Activated naive CD8-positive, alpha-beta T cell treated with anti-CD3 and anti-CD28 coated beads, Interleukin-2, amount 10 ng/mL, durations not matched to agents 7 days and 5 days (primary cell): ENCODE measurements at regions not wholly inside any gene's neighbourhood (a gene's known extent, or its start where the extent isn't known, plus 50 kb on each side); places are given as distances from the start of the nearest gene placed in this dataset.

Experiments
- ATAC-seq: fragments of 150-1000 bp; cut with Tn5 transposase; one replicate; pipeline ENCODE4 v1.10.0; 2021; ENCODE audit warnings: low read depth, moderate library complexity
- POLR2A ChIA-PET: fragments of 350-600 bp; sonication (Branson Sonifier 250); formaldehyde crosslinking; loops from one replicate; lab custom pipeline; 2021; ENCODE audit warnings: antibody characterized with exemption; lab: Charles Lee
- DNase-seq: peaks from one replicate; pipeline ENCODE4 v3.0.0; 2021
- H3K27ac Mint-ChIP-seq: one replicate; pipeline ENCODE4 v1.8.0; 2022; ENCODE audit warnings: mild to moderate bottlenecking, mixed read lengths
- H3K27me3 Mint-ChIP-seq: one replicate; pipeline ENCODE4 v1.8.0; 2022; ENCODE audit warnings: mild to moderate bottlenecking, moderate library complexity, mixed read lengths
- H3K36me3 Mint-ChIP-seq: one replicate; pipeline ENCODE4 v1.8.0; 2021; ENCODE audit warnings: mild to moderate bottlenecking, mixed read lengths
- H3K4me1 Mint-ChIP-seq: one replicate; pipeline ENCODE4 v1.8.0; 2021; ENCODE audit warnings: mixed read lengths
- H3K4me3 Mint-ChIP-seq: one replicate; pipeline ENCODE4 v1.8.0; 2022; ENCODE audit warnings: mild to moderate bottlenecking, moderate library complexity, mixed read lengths
- H3K9me3 Mint-ChIP-seq: one replicate; pipeline ENCODE4 v1.8.0; 2021; ENCODE audit warnings: mixed read lengths

DNA sequence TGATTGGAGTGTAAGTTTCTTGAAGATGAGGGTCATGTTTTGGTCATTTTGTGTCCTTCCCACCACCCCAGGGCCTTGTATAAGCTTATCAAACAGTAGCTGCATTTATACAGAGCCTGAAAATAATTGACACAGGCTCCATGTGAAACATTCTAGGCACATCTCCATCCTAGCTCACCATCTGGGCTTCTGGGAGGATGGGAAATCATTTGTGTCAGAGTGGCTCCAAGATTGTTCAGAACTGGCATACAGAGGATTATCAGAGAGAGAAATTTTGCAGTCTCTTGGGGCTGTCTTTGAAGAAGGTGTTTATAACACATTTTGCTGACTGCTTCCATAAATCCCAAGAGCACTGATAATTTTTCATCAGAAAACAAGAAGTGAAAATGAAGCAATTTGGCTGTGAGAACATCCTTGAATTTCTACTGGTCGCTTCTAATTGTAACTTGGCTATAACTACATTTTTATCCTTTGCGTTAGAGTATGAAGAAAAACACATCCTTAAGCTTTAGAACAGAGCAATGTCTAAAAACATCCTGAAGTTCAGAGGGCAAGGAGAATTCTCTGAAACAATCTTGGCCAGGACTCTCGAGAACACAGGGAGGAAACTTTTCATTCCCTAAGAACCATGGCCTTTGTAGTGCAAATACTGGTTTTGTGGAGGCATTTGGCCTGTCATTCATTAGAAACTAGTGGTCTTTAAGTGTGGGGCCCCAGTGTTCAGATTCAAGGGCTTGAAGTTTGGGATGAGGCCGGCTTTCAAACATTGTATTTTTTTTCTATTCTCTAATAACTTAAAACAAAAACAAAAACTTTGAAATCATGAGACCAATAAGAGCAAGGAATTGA is 151.1 kb downstream of the DACT1 start:
- Mint-ChIP-seq H3K4me1 (no peaks in the 10 kb centered on the region), H3K4me3 (no peak overlapping the region), H3K27ac (no peak overlapping the region), H3K27me3 (peaks cover 6% of the 10 kb centered on the region), H3K9me3 (no peaks in the 10 kb centered on the region), H3K36me3 (no peaks in the 10 kb centered on the region)
- POLR2A ChIA-PET, result no interaction called here
- ATAC-seq (no peak), DNase-seq (no peak)

DNA sequence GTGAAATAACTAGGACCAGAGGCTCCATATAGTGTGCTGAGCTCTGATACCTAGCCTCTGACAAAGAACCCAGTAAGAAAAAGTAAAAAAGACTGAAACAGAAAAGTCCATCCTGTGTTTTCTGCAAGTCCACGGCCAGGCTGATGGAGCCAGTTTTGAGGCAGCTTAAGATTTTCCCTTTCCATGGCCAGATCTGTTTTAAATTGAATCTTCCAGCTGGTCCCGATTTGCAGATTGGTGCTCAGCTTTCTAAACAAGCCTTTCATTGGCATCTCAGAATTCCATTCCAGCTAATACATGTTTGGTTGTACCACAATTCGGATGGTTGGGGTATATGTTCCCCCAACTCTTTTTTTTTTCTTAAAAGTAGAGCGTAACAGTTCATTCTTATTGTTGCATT is 152.0 kb downstream of the DACT1 start:
- POLR2A ChIA-PET, result no interaction called here
- no peak overlapping the region for H3K27ac Mint-ChIP-seq
- peaks cover 6% of the 10 kb centered on the region for H3K27me3 Mint-ChIP-seq
- ATAC-seq (no peak), DNase-seq (no peak)
- no peaks in the 10 kb centered on the region for H3K36me3 Mint-ChIP-seq
- H3K9me3 Mint-ChIP-seq, result no peaks in the 10 kb centered on the region
- H3K4me1 Mint-ChIP-seq, result no peaks in the 10 kb centered on the region
- H3K4me3 Mint-ChIP-seq, result no peak overlapping the region

DNA sequence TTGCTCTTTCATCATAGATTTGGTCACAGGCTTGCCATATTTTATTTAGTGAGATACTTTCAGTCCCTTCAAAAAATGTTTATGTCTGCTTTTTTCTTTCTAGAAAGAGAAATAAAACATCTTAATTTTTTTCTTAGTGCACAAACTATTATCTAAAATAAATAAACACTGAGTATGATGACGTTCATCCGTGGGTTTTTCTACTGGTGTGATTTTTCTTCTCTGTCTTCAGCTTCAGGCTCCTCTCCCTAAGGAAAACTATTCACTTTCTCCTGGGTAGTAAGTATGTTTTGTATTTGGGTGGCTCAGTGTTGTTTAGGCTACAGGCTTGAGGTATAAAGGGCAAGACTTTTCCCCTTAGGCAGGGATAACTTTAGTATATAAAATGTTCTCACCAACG is 154.7 kb downstream of the DACT1 start:
- no peak for DNase-seq
- ATAC-seq, result no peak
- POLR2A ChIA-PET, result no interaction called here
- Mint-ChIP-seq H3K36me3 (no peaks in the 10 kb centered on the region), H3K9me3 (no peaks in the 10 kb centered on the region), H3K4me1 (no peaks in the 10 kb centered on the region), H3K27ac (no peak overlapping the region), H3K4me3 (no peak overlapping the region), H3K27me3 (peaks cover 6% of the 10 kb centered on the region)

DNA sequence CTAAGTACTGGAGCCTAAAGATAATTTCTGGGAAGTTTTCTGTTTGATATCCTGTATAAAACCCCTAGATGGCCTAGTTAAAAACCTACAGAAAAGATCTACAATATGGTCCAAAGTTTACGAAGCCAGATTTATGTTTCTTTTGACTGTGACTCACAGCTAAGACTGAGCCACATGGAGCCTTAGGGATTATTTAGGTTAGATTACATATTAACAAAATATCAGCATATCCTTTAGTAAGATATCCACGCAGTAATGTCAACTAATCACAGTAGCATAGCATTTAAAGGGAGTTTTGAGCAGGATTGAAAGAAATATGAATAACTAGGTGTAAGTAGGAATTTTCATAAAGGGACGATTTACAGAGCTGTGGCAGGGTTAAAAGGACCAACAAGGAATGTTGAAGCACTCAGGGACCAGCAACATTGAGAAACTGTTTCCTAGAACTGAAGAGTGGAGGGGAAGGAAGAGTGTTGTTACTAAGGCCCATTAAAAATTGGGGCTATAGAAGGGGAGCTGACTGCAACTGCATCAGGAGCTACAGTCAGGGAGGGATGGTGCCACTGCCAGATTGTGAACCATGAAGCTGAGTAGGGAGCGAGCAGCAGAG is 155.5 kb downstream of the DACT1 start:
- Mint-ChIP-seq H3K9me3 (no peaks in the 10 kb centered on the region), H3K27ac (no peak overlapping the region), H3K4me3 (no peak overlapping the region), H3K36me3 (no peaks in the 10 kb centered on the region), H3K27me3 (peaks cover 8% of the 10 kb centered on the region), H3K4me1 (no peaks in the 10 kb centered on the region)
- POLR2A ChIA-PET, result no interaction called here
- ATAC-seq (no peak), DNase-seq (no peak)

DNA sequence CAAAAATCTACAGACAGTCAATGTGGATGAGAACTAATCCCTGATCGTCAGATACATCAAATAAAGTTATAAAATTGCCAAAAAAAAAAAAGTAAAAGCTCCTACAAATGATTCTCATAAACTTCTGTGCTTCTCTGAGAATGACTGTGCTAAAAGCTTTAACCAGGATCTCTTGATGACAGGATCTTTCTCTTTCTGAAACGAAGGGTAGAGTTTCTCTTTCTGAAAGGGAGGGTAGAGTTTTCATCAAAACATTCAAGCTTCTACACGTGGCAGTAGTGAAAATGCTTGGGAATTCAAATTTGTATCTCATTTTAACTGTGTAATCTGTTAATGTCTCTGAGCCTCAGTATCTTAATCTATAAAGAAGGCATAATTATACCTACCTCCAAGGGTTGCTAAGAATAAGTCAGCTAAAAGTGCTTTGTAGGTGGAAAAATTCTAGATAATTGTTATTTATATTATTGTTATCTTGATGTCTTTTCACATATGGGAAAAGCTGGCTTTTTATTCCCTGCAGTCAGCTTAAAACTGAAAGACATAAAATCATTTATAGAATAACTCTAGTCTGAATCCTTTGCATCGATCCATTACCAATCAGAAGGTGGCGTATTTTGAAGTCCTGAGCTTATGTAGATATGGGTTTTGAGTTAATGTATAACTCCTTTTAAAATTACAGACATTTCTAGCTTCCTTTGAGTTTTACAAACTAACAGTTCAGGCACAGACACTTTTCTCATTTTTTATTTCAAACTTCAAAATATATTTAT is 157.4 kb downstream of the DACT1 start:
- Mint-ChIP-seq H3K27ac (no peak overlapping the region), H3K36me3 (no peaks in the 10 kb centered on the region), H3K27me3 (peaks cover 3% of the 10 kb centered on the region), H3K4me1 (no peaks in the 10 kb centered on the region), H3K9me3 (no peaks in the 10 kb centered on the region), H3K4me3 (no peak overlapping the region)
- ATAC-seq (no peak), DNase-seq (no peak)
- POLR2A ChIA-PET, result no interaction called here

DNA sequence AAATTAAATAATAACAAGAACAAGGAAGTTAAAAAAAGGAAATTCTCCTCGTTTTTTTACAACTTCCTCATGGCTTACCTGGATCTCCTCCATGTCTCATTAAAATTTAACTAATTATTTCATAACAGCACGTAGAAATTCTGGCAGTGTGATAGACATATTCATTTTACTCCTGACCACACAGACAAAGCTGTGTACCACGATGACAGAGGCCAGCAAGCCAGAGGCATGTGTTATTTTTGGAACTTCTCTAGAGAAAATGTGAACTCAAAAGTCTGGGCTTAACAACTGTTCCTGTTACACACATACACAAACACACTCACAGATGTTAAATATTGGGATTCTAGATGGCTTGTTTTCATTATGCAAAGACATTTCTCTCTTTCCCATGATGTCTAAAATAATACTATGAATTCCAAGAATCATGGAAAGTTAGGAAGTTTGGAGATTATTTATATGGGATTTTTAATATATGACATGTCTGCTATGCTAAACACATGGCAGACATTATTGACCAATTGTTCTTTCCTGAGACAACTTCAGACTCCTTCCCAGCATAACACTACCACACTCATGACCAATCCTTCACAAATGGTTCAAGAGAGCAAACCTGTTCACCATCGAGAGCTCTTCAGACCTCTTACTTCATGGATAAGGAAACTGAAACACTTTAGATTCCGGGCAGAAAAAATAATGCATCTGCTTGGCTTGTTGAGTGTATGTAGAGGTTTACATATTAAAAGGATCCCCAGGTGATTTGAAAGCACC is 158.7 kb downstream of the DACT1 start:
- Mint-ChIP-seq H3K36me3 (no peaks in the 10 kb centered on the region), H3K27me3 (peaks cover 2% of the 10 kb centered on the region), H3K27ac (no peak overlapping the region), H3K4me1 (no peaks in the 10 kb centered on the region), H3K9me3 (no peaks in the 10 kb centered on the region), H3K4me3 (no peak overlapping the region)
- ATAC-seq, result no peak
- no peak for DNase-seq
- POLR2A ChIA-PET, result no interaction called here

DNA sequence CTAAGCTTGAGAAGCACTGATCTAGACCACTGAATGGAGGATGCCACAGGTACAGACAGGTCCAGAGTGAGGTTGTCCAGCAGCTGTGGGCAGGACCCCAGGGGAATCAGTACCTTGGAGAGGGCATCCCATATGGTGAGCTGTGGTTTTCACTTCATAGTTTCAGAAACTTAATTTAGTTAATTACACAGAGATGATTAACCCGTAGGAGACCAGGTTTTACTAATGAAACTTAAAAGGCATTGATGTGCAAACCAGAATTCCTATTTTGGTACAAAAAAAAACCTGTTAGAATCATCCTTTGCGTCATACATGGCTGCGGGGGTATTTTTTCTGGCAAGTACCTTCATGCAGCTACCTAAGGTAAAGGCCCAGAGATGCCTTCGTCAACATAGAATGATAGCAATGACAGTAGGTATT is 159.3 kb downstream of the DACT1 start:
- H3K27me3 Mint-ChIP-seq, result peaks cover 2% of the 10 kb centered on the region
- H3K27ac Mint-ChIP-seq, result no peak overlapping the region
- H3K4me1 Mint-ChIP-seq, result no peaks in the 10 kb centered on the region
- no peak for ATAC-seq
- no peak overlapping the region for H3K4me3 Mint-ChIP-seq
- H3K9me3 Mint-ChIP-seq, result no peaks in the 10 kb centered on the region
- DNase-seq, result no peak
- no peaks in the 10 kb centered on the region for H3K36me3 Mint-ChIP-seq
- POLR2A ChIA-PET, result no interaction called here

DNA sequence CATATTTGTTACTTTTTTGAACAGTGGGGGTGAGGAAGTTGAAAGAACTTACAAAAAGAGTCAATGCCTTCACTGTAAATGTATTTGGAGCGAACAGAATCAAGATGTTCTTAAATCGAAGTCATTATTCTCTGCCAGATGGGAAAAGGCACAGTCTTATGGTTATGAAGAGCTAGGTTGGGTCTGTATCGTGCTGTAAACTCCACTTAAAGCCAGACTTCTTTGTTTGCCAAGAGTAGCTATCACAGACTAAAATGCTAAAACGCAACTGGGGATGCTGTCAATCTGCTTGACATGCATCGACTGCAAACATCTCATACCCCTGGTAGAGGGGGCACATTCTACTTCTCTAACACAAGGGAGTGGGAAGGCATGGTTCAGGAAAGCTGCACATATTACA is 160.4 kb downstream of the DACT1 start:
- ATAC-seq, result no peak
- Mint-ChIP-seq H3K27ac (no peak overlapping the region), H3K4me3 (no peak overlapping the region), H3K4me1 (no peaks in the 10 kb centered on the region), H3K9me3 (no peaks in the 10 kb centered on the region), H3K36me3 (no peaks in the 10 kb centered on the region), H3K27me3 (peaks cover 2% of the 10 kb centered on the region)
- no peak for DNase-seq
- POLR2A ChIA-PET, result no interaction called here

DNA sequence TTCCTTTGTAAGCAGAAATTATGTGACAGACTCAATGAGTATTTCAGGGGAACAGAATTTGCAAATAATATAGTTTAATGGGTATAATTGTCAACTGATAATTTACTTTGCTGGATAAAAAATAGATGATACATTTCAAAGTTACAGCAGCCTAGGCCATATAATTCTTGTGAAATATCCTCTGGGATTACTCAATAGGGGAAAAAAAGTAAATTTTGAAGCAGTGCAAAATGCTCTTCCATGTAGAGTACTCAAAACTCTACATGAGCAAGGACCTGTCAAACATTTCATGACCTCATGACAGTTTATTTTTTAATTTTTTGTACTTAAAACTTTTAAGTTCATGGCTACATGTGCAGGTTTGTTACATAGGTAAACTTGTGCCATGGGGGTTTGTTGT is 163.3 kb downstream of the DACT1 start:
- Mint-ChIP-seq H3K4me3 (no peak overlapping the region), H3K27me3 (peaks cover 2% of the 10 kb centered on the region), H3K36me3 (no peaks in the 10 kb centered on the region), H3K4me1 (no peaks in the 10 kb centered on the region), H3K9me3 (no peaks in the 10 kb centered on the region), H3K27ac (no peak overlapping the region)
- no peak for ATAC-seq
- DNase-seq, result no peak
- POLR2A ChIA-PET, result no interaction called here

DNA sequence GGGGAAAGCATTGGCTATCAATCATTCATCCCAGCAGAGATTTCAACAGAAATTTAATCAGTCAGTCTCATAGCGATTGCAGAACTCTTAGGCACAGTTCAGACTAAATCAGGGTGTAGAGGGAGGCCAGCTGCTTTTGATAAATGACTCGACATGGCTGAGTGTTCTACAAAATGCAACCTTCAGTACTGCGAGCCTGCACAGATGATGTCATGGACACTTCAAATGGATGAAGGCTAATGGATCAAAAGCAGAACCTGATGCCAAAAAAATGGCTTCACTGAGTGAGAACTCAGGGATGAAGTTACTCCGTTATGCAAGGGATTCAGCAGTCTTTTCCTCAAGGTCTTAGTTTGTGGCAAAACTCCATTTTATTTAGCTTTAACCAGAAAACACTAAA is 167.3 kb downstream of the DACT1 start:
- ATAC-seq (no peak), DNase-seq (no peak)
- Mint-ChIP-seq H3K9me3 (no peaks in the 10 kb centered on the region), H3K36me3 (no peaks in the 10 kb centered on the region), H3K27ac (no peak overlapping the region), H3K4me3 (no peak overlapping the region), H3K27me3 (peaks cover 6% of the 10 kb centered on the region), H3K4me1 (no peaks in the 10 kb centered on the region)
- POLR2A ChIA-PET, result no interaction called here

DNA sequence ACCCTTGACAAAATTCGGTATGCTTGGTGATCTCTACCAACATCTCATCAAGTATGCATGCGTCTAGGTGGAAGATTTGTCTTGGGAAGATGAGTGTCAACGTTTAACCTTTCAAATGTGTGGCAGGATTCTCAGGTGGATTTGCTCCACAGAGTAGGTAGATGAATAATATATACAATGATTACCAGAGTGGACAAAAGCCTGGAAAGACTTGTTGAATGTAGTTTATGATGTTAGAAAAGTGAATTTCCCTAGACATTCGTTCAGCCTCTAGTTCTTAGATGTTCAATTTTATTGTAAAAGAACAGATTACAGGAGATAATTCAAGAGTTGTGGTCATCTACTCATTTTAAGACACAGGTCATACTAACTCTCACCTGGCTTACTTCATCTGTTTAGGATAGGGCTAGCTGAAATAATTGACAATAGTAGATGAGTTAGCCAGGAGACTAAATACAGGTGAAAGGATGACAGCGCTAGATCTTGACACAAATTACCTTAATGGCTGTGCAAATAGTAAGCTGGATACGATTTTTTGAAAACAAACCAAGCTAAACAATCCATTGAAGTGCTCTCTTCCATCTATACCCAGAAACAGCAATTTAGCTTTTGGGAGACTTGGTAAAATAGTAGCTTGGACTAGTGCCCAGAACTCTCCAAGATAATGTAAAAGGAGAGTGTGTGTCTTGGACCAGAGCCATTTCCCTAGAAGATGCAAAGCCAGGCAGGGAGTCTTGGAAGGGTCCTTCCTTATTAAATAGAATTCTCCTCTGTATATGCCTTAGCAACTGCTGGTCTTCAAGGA is 168.0 kb downstream of the DACT1 start:
- Mint-ChIP-seq H3K4me1 (no peaks in the 10 kb centered on the region), H3K4me3 (no peak overlapping the region), H3K27ac (no peak overlapping the region), H3K27me3 (peaks cover 6% of the 10 kb centered on the region), H3K36me3 (no peaks in the 10 kb centered on the region), H3K9me3 (no peaks in the 10 kb centered on the region)
- no peak for ATAC-seq
- no peak for DNase-seq
- POLR2A ChIA-PET, result no interaction called here

DNA sequence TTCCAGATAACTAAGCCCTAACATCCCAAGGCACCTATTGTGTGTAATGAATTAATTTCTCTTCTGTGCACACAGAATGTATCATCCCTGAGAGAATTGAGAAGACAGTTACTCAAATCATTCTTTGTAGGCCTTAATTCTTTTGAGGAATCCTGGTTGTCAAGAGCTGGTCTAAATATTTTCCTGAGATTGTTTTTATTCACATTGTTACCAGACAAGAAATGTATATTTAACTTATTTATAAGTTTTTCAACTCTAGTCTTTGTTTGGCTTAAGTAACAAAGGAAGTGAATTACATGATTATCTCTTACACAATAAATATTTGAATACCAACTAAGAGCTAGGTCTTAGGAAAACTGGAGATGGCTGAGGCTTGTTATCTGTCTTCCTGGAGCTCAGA is 169.4 kb downstream of the DACT1 start:
- H3K36me3 Mint-ChIP-seq, result no peaks in the 10 kb centered on the region
- H3K9me3 Mint-ChIP-seq, result no peaks in the 10 kb centered on the region
- POLR2A ChIA-PET, result no interaction called here
- ATAC-seq, result no peak
- no peak for DNase-seq
- H3K27me3 Mint-ChIP-seq, result peaks cover 13% of the 10 kb centered on the region
- no peak overlapping the region for H3K4me3 Mint-ChIP-seq
- H3K27ac Mint-ChIP-seq, result no peak overlapping the region
- H3K4me1 Mint-ChIP-seq, result no peaks in the 10 kb centered on the region

DNA sequence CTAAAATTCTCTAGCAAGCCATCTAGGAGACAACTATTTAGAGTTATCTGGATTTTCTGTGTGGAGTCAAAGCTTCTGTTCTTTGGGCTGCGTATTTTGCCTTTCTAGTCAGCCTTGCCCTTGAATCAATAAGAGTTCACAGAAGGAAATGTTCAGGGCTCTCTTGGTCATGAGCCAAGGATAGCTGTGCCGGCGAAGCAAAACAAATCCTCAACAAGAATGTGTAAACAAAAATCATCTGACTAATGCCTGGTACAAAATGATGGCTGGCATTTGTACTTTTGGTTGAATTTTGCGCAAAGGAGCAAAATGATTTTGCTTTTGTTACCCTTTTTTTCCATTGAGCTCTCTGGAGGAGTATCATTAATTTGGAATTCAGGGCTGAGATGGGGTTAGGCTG is 171.1 kb downstream of the DACT1 start:
- ATAC-seq (no peak), DNase-seq (no peak)
- H3K36me3 Mint-ChIP-seq, result no peaks in the 10 kb centered on the region
- POLR2A ChIA-PET, result no interaction called here
- H3K27ac Mint-ChIP-seq, result no peak overlapping the region
- H3K4me3 Mint-ChIP-seq, result no peak overlapping the region
- H3K27me3 Mint-ChIP-seq, result peaks cover 15% of the 10 kb centered on the region
- no peaks in the 10 kb centered on the region for H3K4me1 Mint-ChIP-seq
- H3K9me3 Mint-ChIP-seq, result no peaks in the 10 kb centered on the region
